Type B pancreatic cell (in vitro differentiated cells): ENCODE measurements at regions not wholly inside any gene's neighbourhood (a gene's known extent, or its start where the extent isn't known, plus 50 kb on each side); places are given as distances from the start of the nearest gene placed in this dataset.

Source experiments
- DNase-seq: peaks from one replicate; pipeline ENCODE4 v3.0.0; 2021; ENCODE audit warnings: mixed read lengths; ENCODE audit not compliant: unreplicated experiment; ENCODE audit errors: extremely low spot score
- H3K27ac Mint-ChIP-seq: 2 replicates; pipeline ENCODE4 v1.8.0; 2021; ENCODE audit warnings: mild to moderate bottlenecking, mixed read lengths
- H3K27me3 Mint-ChIP-seq: 2 replicates; pipeline ENCODE4 v1.8.0; 2021; ENCODE audit warnings: mixed read lengths
- H3K36me3 Mint-ChIP-seq: 2 replicates; pipeline ENCODE4 v1.8.0; 2021; ENCODE audit warnings: mixed read lengths
- H3K4me1 Mint-ChIP-seq: one replicate; pipeline ENCODE4 v1.8.0; 2021; ENCODE audit warnings: mixed read lengths; ENCODE audit not compliant: unreplicated experiment
- H3K4me3 Mint-ChIP-seq: 2 replicates; pipeline ENCODE4 v1.8.0; 2021; ENCODE audit warnings: mild to moderate bottlenecking, mixed read lengths
- H3K9me3 Mint-ChIP-seq: 2 replicates; pipeline ENCODE4 v1.8.0; 2021; ENCODE audit warnings: mixed read lengths
- TF ChIP-seq, protein P1 (sequence below): fragments of 200-600 bp; sonication (generic); conservative IDR thresholded peaks from 2 replicates; pipeline ENCODE4 v1.5.0; 2021; ENCODE audit warnings: antibody characterized with exemption, mild to moderate bottlenecking

DNA sequence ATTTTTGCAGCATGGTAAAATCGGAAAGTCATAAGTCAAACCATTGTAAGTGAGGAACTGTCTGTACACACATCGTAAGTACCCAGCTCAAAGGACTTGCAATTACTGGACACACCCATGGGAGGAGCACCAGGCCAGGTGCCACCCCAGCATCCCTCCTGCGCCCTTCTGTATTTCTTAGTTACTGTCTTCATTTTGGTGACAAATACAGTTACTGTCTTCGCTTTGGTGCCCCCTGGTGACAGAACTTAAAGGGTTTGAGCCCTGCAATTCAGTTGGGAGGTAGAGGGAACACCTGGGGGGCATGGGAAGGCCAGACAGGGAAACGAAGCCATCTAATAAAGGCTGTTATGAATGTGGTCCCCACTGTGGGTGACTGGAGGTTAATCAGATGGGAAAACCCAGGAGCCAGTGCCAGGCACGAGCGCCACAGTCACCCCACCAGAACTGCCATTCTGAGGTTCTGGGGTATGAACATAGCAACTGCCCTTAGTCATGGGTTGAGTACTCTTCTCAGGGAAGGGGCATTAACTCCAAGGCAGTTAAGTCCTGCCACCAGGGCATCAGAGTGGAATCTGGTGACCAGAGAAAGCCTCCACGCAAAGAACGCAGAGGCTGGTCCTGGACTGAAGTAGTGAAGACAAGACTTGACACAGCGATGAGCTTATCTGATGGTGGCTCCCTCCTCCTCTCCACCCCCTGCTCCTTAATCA, 612.9 kb downstream of the PTPRU start:
- DNase-seq: no peak

DNA sequence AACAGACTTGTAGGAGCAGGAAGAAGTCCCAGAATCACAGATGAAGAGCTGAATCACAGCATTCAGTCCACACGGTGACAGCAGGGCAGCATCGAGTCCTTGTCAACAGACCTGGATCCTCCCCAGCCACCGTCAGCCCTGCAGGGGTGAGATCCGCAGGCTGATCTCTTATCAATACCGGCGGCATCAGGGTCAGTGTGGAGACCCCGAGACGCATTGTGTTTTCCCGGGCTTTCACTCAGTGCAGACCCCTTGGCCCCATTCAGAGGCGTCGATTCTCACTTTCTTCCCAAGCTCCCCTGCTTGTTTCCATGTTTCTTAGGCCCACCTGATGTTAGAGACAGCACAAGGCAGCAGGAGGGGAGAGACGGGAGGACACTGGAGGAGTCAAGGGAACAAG, 609.6 kb downstream of the PTPRU start:
- Mint-ChIP-seq H3K27ac (no peak overlapping the region), H3K27me3 (peaks cover 29% of the 10 kb centered on the region), H3K4me1 (peaks cover 9% of the 10 kb centered on the region), H3K9me3 (peaks cover 8% of the 10 kb centered on the region), H3K36me3 (no peaks in the 10 kb centered on the region), H3K4me3 (no peak overlapping the region)
- no peak for DNase-seq
- TF ChIP-seq, protein P1, sequence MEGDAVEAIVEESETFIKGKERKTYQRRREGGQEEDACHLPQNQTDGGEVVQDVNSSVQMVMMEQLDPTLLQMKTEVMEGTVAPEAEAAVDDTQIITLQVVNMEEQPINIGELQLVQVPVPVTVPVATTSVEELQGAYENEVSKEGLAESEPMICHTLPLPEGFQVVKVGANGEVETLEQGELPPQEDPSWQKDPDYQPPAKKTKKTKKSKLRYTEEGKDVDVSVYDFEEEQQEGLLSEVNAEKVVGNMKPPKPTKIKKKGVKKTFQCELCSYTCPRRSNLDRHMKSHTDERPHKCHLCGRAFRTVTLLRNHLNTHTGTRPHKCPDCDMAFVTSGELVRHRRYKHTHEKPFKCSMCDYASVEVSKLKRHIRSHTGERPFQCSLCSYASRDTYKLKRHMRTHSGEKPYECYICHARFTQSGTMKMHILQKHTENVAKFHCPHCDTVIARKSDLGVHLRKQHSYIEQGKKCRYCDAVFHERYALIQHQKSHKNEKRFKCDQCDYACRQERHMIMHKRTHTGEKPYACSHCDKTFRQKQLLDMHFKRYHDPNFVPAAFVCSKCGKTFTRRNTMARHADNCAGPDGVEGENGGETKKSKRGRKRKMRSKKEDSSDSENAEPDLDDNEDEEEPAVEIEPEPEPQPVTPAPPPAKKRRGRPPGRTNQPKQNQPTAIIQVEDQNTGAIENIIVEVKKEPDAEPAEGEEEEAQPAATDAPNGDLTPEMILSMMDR: no peak

More for the DNA sequence above, 612.9 kb downstream of the PTPRU start:
- Mint-ChIP-seq H3K36me3 (no peaks in the 10 kb centered on the region), H3K27ac (no peak overlapping the region), H3K9me3 (no peaks in the 10 kb centered on the region), H3K4me3 (no peak overlapping the region), H3K27me3 (peaks cover 35% of the 10 kb centered on the region), H3K4me1 (peaks cover 16% of the 10 kb centered on the region)
- TF ChIP-seq, protein P1: peak; percentile 65

DNA sequence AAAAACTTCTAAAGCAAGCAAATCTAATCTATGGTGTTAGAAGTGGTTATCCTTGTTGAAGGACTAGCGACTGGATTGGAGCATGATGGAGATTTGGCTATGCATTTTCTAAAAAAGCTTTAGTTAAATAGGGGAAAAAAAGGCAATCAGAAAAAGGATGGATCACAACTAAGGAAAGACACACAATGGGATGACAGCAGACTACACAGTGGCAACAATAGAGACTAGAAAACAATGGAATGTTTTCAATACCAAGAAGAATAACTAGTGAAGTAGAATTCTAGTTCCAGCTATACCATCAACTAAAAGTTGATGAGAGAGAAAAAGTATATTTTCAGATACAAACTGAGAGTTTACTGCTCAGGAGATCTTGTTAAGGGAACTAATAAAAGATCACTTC, 605.8 kb downstream of the PTPRU start:
- Mint-ChIP-seq H3K9me3 (peaks cover 8% of the 10 kb centered on the region), H3K27ac (no peak overlapping the region), H3K4me3 (no peak overlapping the region), H3K36me3 (no peaks in the 10 kb centered on the region), H3K27me3 (peaks cover 9% of the 10 kb centered on the region), H3K4me1 (no peaks in the 10 kb centered on the region)
- TF ChIP-seq, protein P1: no peak
- DNase-seq: no peak

DNA sequence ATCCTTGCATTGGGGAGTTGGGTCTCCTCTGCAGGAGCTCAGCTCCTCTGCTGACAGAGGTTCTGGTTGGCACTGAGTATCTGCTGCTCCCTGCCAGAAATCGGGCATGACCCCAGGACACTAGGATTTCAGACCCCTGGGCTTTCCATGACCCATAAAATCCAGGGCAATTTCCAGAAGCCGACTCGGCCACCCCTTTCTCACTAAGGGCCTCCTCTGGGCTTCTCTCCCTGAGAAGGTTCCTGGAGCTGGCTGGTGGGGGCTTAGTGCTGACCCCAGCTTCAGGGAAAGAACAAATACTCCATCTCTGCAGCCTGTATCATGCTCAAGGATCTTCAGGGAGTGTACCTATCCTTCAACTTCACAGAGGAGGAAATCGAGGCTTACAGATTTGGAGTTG, 603.4 kb downstream of the PTPRU start:
- Mint-ChIP-seq H3K9me3 (peaks cover 8% of the 10 kb centered on the region), H3K27ac (no peak overlapping the region), H3K27me3 (peaks cover 13% of the 10 kb centered on the region), H3K4me1 (no peaks in the 10 kb centered on the region), H3K36me3 (no peaks in the 10 kb centered on the region), H3K4me3 (no peak overlapping the region)
- no peak for DNase-seq
- TF ChIP-seq, protein P1: no peak

DNA sequence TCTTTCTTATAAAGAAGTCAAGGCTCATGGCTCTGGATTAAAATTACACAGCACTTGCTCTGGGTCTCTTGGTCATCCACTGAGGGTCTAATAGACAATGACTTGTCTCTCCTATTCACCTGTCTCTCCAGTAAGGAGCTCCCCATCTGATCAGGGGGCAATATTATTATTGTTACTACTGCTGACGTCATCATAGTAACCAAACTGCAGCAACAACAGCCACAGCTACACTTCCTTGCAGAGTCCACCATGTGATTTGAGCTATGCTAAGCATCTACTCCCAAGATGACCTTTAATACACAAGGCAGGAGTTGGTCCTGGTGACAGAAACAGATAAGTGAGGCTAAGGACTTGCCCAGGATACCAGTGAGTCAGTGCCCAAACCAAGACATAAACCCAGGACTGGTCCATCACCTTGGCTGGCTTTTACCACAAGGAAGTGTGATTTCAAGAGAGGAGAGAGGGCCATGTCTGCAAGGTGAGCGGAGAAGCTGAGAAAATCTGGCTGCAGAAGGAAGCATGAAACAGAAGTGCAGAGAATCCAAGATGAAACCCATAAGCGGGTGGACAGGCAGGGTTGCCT, 602.5 kb downstream of the PTPRU start:
- H3K4me3 Mint-ChIP-seq: no peak overlapping the region
- H3K36me3 Mint-ChIP-seq: no peaks in the 10 kb centered on the region
- H3K27ac Mint-ChIP-seq: no peak overlapping the region
- H3K27me3 Mint-ChIP-seq: peaks cover 13% of the 10 kb centered on the region
- TF ChIP-seq, protein P1: no peak
- H3K9me3 Mint-ChIP-seq: peaks cover 8% of the 10 kb centered on the region
- no peak for DNase-seq
- H3K4me1 Mint-ChIP-seq: no peaks in the 10 kb centered on the region
